ENCODE measurements at regions not wholly inside any gene's neighbourhood (a gene's known extent, or its start where the extent isn't known, plus 50 kb on each side); places are given as distances from the start of the nearest gene placed in this dataset.

DNA sequence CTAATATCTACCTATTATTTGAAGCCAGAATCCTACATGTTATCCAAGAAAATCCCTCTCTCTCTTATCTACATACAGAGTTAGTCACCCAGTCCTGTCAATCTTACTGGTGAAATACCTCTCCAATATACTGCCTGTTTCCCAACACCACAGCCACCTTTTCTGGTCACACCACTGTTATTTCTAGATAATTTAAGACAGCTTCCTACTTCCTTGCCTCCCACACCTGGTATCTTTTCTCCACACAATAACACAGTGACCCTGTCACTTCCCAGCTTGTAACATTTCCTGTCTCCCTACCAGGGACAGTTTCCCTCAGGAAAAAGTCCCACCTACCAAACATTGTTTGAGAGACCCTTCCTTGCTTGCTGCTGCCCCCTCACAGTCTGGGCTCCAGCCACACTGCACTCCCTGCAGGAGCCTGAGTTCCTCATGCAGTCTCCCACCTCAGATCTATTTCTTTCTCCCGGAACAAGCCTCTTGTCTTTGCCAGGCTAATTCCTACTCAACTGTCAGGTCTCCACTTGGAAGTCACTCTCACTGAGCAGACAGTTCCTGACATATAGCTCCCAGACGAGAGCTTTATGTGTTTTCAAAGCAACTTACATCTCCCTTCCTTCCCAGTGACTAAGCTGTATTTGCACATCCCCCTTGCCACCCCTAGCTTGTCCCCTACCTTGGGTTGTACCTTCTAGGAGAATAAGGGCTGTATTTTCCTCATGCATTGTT, 73.6 kb upstream of the QRFPR start (continued):
- TF ChIP-seq, protein P1, sequence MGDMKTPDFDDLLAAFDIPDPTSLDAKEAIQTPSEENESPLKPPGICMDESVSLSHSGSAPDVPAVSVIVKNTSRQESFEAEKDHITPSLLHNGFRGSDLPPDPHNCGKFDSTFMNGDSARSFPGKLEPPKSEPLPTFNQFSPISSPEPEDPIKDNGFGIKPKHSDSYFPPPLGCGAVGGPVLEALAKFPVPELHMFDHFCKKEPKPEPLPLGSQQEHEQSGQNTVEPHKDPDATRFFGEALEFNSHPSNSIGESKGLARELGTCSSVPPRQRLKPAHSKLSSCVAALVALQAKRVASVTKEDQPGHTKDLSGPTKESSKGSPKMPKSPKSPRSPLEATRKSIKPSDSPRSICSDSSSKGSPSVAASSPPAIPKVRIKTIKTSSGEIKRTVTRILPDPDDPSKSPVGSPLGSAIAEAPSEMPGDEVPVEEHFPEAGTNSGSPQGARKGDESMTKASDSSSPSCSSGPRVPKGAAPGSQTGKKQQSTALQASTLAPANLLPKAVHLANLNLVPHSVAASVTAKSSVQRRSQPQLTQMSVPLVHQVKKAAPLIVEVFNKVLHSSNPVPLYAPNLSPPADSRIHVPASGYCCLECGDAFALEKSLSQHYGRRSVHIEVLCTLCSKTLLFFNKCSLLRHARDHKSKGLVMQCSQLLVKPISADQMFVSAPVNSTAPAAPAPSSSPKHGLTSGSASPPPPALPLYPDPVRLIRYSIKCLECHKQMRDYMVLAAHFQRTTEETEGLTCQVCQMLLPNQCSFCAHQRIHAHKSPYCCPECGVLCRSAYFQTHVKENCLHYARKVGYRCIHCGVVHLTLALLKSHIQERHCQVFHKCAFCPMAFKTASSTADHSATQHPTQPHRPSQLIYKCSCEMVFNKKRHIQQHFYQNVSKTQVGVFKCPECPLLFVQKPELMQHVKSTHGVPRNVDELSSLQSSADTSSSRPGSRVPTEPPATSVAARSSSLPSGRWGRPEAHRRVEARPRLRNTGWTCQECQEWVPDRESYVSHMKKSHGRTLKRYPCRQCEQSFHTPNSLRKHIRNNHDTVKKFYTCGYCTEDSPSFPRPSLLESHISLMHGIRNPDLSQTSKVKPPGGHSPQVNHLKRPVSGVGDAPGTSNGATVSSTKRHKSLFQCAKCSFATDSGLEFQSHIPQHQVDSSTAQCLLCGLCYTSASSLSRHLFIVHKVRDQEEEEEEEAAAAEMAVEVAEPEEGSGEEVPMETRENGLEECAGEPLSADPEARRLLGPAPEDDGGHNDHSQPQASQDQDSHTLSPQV (IDR thresholded peaks at IDR 0.05): no peak
- no peak for TF ChIP-seq POU2F2 (IDR thresholded peaks at IDR 0.05; ENCODE audit: borderline replicate concordance, low read depth, low read length)

DNA sequence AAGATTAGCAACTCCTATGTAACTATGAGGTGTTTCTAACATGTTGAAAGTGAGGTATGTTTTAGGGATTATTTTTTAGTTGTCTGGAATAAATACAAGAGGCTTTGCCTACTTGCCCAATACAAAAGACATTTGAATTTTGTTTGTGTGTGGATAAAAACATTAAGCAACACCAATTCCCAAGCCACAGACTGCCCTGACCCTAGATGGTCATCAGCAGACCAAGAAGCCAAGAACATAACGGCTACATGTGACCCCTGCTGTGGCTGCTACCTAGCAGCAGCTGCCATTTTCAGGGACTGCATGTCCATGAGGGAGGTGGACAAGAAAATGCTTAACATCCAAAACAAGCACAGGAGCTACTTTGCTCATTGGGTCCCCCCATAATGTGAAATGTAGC, 70.5 kb upstream of the QRFPR start:
- H3K9me3 ChIP-seq (replicated peaks; ENCODE audit: control insufficient read depth, insufficient read depth, low read length): no peaks in the 10 kb centered on the region
- RAD21 ChIA-PET (ENCODE audit: unreplicated experiment): no interaction called here
- no peak overlapping the region for H2AFZ ChIP-seq (ENCODE audit: control insufficient read depth, low read depth, low read length)
- intact Hi-C loops (cut with micrococcal nuclease; ENCODE audit: unreplicated experiment) (no loop called here), in situ Hi-C loops (cut with MboI) (no loop called here)
- no peak overlapping the region for H3K4me3 ChIP-seq
- CTCF ChIA-PET: interaction anchor here (3.5 kb wide), 1 partner anchor 11 kb away, joined by 17 read pairs; no protein-coding TSS in a partner anchor
- no peak for ATAC-seq
- POLR2A ChIA-PET: no interaction called here
- H3K9ac ChIP-seq (ENCODE audit: control insufficient read depth, insufficient read depth, low read length): no peak overlapping the region
- whole genome bisulfite sequencing (ENCODE audit: insufficient coverage, insufficient replicate concordance, low lambda C conversion rate, missing lambda C conversion rate): 0% methylated on average over 1 of the region's 1 CpG
- SMC1A ChIA-PET (ENCODE audit: uncharacterized antibody, unreplicated experiment): no interaction called here
- no TSS peak for BruUV-seq (replicated peaks)
- H3K36me3 ChIP-seq (ENCODE audit: control insufficient read depth in 2 of 2, insufficient read depth in 2 of 2, low read length in 1 of 2): no peaks in the 10 kb centered on the region
- no peak overlapping the region for H3K27ac ChIP-seq (ENCODE audit: control insufficient read depth, insufficient read depth)
- no peak for DNase-seq (ENCODE audit: low read depth, low spot score)
- no peak overlapping the region for H3K4me2 ChIP-seq (ENCODE audit: control insufficient read depth, insufficient read depth)
- no peaks in the 10 kb centered on the region for H3K4me1 ChIP-seq (ENCODE audit: control insufficient read depth, insufficient read depth, low read length)
- no peaks in the 10 kb centered on the region for H4K20me1 ChIP-seq (ENCODE audit: control insufficient read depth, insufficient read depth)
- H3K79me2 ChIP-seq (ENCODE audit: control insufficient read depth, insufficient read depth, low read length): no peaks in the 10 kb centered on the region
- H3K27me3 ChIP-seq (replicated peaks in 1 of 2; ENCODE audit: control insufficient read depth in 2 of 2, insufficient read depth in 2 of 2, low read length in 1 of 2): no peaks in the 10 kb centered on the region; a peak in 1 of 4 replicates
- no peak for FAIRE-seq
- no peak for TF ChIP-seq POLR2A (IDR thresholded peaks at IDR 0.05; ENCODE audit: low read depth, low read length)
- TF ChIP-seq, protein P2, sequence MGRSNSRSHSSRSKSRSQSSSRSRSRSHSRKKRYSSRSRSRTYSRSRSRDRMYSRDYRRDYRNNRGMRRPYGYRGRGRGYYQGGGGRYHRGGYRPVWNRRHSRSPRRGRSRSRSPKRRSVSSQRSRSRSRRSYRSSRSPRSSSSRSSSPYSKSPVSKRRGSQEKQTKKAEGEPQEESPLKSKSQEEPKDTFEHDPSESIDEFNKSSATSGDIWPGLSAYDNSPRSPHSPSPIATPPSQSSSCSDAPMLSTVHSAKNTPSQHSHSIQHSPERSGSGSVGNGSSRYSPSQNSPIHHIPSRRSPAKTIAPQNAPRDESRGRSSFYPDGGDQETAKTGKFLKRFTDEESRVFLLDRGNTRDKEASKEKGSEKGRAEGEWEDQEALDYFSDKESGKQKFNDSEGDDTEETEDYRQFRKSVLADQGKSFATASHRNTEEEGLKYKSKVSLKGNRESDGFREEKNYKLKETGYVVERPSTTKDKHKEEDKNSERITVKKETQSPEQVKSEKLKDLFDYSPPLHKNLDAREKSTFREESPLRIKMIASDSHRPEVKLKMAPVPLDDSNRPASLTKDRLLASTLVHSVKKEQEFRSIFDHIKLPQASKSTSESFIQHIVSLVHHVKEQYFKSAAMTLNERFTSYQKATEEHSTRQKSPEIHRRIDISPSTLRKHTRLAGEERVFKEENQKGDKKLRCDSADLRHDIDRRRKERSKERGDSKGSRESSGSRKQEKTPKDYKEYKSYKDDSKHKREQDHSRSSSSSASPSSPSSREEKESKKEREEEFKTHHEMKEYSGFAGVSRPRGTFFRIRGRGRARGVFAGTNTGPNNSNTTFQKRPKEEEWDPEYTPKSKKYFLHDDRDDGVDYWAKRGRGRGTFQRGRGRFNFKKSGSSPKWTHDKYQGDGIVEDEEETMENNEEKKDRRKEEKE (IDR thresholded peaks at IDR 0.05): no peak
- TF ChIP-seq, protein P1 (IDR thresholded peaks at IDR 0.05): no peak
- TF ChIP-seq SMAD1 (IDR thresholded peaks at IDR 0.05; ENCODE audit: low read depth, partially characterized antibody): no peak
- TF ChIP-seq HDAC2 (IDR thresholded peaks at IDR 0.05): no peak
- no peak for TF ChIP-seq STAT1 (conservative IDR thresholded peaks at IDR 0.05)
- no peak for TF ChIP-seq ZNF274 (IDR thresholded peaks at IDR 0.05; ENCODE audit: insufficient read depth, insufficient read length)
- TF ChIP-seq, protein P3, sequence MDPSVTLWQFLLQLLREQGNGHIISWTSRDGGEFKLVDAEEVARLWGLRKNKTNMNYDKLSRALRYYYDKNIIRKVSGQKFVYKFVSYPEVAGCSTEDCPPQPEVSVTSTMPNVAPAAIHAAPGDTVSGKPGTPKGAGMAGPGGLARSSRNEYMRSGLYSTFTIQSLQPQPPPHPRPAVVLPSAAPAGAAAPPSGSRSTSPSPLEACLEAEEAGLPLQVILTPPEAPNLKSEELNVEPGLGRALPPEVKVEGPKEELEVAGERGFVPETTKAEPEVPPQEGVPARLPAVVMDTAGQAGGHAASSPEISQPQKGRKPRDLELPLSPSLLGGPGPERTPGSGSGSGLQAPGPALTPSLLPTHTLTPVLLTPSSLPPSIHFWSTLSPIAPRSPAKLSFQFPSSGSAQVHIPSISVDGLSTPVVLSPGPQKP (IDR thresholded peaks at IDR 0.05; ENCODE audit: low read depth, low read length): no peak
- no peak for TF ChIP-seq SIX5 (IDR thresholded peaks at IDR 0.05; ENCODE audit: low read depth, low read length, severe bottlenecking)

Data from GM12878 (cell line).